Transverse colon (tissue), 4 donors: ENCODE measurements at regions not wholly inside any gene's neighbourhood (a gene's known extent, or its start where the extent isn't known, plus 50 kb on each side); places are given as distances from the start of the nearest gene placed in this dataset.

Experiments
- DNase-seq: peaks from one replicate; pipeline ENCODE4 v3.0.0-alpha.2; 2019
- H3K27ac ChIP-seq, 4 donors: fragments of 200-600 bp; sonication (generic); 2 replicates each; pipeline ENCODE4 v1.5.1; 2016 to 2018; ENCODE audit warnings: inconsistent platforms in 4 of 4
- H3K27me3 ChIP-seq: fragments of 200-600 bp; sonication (generic); 2 replicates; pipeline ENCODE4 v1.5.1; 2017; ENCODE audit warnings: inconsistent platforms
- H3K36me3 ChIP-seq, 4 donors: fragments of 200-600 bp; sonication (generic); 2 replicates each; pipeline ENCODE4 v1.5.1; 2017 to 2019; ENCODE audit warnings: inconsistent platforms in 4 of 4
- H3K4me1 ChIP-seq, 4 donors: fragments of 200-600 bp; sonication (generic); 2 replicates each; pipeline ENCODE4 v1.5.1; 2017 to 2020; ENCODE audit warnings: inconsistent platforms in 4 of 4
- H3K4me3 ChIP-seq, 4 donors: fragments of 200-600 bp; sonication (generic); 1 replicate in 1 of 4; 2 replicates in 3 of 4; pipeline versions ENCODE4 v1.5.1 to v1.6.1; 2017 to 2019; ENCODE audit warnings: inconsistent platforms in 4 of 4
- H3K9me3 ChIP-seq, 2 donors: fragments of 200-600 bp; sonication (generic); 2 replicates each; pipeline ENCODE4 v1.5.1; 2017 to 2019; ENCODE audit warnings: inconsistent platforms in 2 of 2
- EP300 ChIP-seq: sonication (generic); formaldehyde crosslinking; IDR thresholded peaks from one replicate; pipeline ENCODE4 v1.6.1; 2017; ENCODE audit warnings: antibody characterized with exemption, low read depth
- POLR2A ChIP-seq: fragments of 450-650 bp; IDR thresholded peaks from one replicate; pipeline ENCODE4 v1.6.1; 2016; ENCODE audit warnings: antibody characterized with exemption, mild to moderate bottlenecking, moderate library complexity
- POLR2AphosphoS5 ChIP-seq, 3 donors: sonication (generic); formaldehyde crosslinking; IDR thresholded peaks; one replicate each; pipeline ENCODE4 v1.6.1; 2016; ENCODE audit warnings: antibody characterized with exemption in 3 of 3
- WGBS, 2 donors: methylation state at CpG; one replicate each; pipeline ENCODE4 v1.1.5; 2018; ENCODE audit warnings: low coverage in 1 of 2; 5-methylcytosine and 5-hydroxymethylcytosine counted together
- in situ Hi-C, 4 donors: fragments of 200-750 bp; cut with MboI; loops; one replicate each; pipeline versions ENCODE4 v1.15.0 to v1.15.1; 2017; ENCODE audit warnings: low sequenced_read_pairs in 3 of 4, low pct_ligation_motif_present in 1 of 4, low pct_unique_long_range_greater_than_20kb in 1 of 4
- intact Hi-C: fragments of 100-400 bp; cut with DNase I; formaldehyde crosslinking; loops from one replicate; pipeline ENCODE4 v1.15.1; 2023; ENCODE audit warnings: low total_unique reads
- TF ChIP-seq, protein P1 (sequence below), 5 experiments: fragments of 200-600 bp in 3 of 5; fragments of 450-650 bp in 2 of 5; sonication (generic) in 3 of 5; IDR thresholded peaks; 1 replicate in 2 of 5; 2 replicates in 3 of 5; pipeline ENCODE4 v1.5.1; 2016 to 2017; ENCODE audit warnings: antibody characterized with exemption in 5 of 5, inconsistent platforms in 3 of 5, mild to moderate bottlenecking in 2 of 5, moderate library complexity in 1 of 5

DNA sequence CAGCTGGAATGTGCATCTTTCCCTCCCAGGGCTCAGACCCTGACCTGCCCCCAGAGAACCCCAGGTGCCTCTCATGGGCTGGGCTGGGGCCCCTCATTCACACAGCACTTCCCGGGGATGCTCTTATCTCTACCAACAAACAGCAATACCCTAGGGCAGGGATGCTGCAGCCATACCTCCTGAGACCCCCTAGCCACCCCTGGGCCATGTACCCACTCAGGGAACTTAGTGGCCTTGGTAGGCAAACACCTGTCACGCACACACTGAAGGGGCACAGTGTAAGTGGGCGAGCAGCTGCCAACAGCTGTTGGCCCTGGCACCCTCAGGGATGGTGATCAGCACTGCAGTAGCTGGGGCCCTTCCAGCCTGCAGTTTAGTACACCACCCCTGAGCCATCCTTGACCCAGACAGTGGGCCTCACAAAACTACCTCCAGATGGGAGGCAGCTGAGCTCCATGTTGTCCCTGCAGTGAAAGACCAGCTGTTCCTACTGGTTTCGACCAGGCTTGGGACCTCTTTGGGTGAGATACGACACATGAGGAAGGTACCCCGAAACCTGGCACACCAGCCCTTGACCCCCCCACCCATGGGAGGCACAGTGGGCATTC is 1723.6 kb downstream of the TP53TG3F start:
- 68% methylated on average over 6 of the region's 6 CpGs; no CpG with 5 or more reads in 1 of the 2 donors for WGBS, 2 donors
- H3K9me3 ChIP-seq: no peaks in the 10 kb centered on the region
- H3K36me3 ChIP-seq: no peaks in the 10 kb centered on the region
- H3K4me3 ChIP-seq: no peak overlapping the region
- intact Hi-C loops (no loop called here), in situ Hi-C loops (no loop called here)
- no peaks in the 10 kb centered on the region for H3K4me1 ChIP-seq
- H3K27me3 ChIP-seq: no peaks in the 10 kb centered on the region
- no peak for TF ChIP-seq POLR2A
- TF ChIP-seq EP300: no peak
- no peak for TF ChIP-seq POLR2AphosphoS5 (IDR thresholded peaks at IDR 0.05)
- TF ChIP-seq, protein P1, sequence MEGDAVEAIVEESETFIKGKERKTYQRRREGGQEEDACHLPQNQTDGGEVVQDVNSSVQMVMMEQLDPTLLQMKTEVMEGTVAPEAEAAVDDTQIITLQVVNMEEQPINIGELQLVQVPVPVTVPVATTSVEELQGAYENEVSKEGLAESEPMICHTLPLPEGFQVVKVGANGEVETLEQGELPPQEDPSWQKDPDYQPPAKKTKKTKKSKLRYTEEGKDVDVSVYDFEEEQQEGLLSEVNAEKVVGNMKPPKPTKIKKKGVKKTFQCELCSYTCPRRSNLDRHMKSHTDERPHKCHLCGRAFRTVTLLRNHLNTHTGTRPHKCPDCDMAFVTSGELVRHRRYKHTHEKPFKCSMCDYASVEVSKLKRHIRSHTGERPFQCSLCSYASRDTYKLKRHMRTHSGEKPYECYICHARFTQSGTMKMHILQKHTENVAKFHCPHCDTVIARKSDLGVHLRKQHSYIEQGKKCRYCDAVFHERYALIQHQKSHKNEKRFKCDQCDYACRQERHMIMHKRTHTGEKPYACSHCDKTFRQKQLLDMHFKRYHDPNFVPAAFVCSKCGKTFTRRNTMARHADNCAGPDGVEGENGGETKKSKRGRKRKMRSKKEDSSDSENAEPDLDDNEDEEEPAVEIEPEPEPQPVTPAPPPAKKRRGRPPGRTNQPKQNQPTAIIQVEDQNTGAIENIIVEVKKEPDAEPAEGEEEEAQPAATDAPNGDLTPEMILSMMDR (IDR thresholded peaks at IDR 0.05): no peak
- no peak for DNase-seq
- H3K27ac ChIP-seq: no peak overlapping the region

DNA sequence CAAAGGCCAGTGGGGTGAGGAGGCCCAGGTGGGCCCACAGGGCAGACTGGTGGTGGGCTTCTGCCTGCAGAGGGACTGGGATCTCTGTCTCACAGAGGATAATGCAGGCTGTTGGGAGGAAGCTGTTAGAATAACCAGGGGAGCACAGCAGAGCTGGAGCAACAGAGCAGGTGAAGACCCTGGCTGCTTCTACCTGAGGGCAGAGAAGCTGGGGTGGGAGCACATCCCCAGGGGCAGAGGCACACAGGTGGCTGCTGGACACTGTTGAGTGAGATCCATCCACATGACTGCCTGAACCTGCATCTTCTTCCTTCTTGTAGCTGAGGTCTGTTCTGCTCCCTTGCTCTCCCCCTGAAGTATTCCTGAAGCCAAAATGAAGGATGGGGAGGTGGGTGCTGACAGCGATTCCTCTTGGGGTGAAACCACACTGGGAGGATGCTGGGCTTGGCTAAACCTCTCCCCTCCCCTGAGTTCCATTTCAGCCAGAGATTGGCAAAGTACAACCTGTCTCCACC is 1725.0 kb downstream of the TP53TG3F start:
- in situ Hi-C loops (no loop called here), intact Hi-C loops (no loop called here)
- 50% methylated on average over 1 of the region's 1 CpG; no CpG with 5 or more reads in 1 of the 2 donors for WGBS, 2 donors
- TF ChIP-seq EP300 (no peak), POLR2A (no peak), POLR2AphosphoS5 (IDR thresholded peaks at IDR 0.05) (no peak)
- TF ChIP-seq, protein P1 (IDR thresholded peaks at IDR 0.05): no peak
- Histone ChIP-seq H3K36me3 (no peaks in the 10 kb centered on the region), H3K9me3 (no peaks in the 10 kb centered on the region), H3K4me3 (no peak overlapping the region), H3K27me3 (no peaks in the 10 kb centered on the region), H3K4me1 (no peaks in the 10 kb centered on the region), H3K27ac (no peak overlapping the region)
- no peak for DNase-seq

DNA sequence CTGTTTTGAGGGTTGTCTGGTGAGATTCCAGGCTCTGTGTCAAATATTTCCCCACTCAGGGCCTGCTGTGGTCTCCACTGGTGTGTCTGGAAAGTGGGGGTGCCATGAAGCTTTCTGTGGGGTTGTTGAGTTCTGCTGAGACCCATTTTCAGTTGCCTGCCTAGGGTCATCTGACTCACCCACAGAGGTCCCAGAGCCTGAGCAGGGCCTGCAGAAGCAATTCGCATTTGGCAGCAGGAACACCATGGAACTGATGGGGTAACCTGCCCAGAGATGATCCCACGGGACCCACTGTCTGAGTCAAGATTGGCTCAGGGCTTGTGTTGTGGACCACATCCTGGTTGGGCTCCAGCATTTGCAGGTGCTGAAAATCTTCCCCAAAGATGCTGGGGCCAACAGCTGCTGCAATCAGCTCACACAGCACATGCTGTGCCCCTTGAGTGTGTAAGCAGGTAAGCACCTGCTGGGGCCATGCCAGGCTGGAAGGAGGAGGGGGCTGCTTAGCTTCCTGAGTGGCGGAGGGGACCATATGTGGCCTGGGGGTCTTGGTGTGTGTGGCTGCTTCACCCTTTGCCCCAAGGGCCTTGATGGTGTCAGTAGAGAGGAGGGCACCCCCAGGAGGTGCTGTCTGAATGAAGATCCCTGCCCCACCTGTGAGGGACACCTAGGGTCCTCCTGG is 1726.1 kb downstream of the TP53TG3F start:
- WGBS, 2 donors: 68% methylated on average over 3 of the region's 3 CpGs; no CpG with 5 or more reads in 1 of the 2 donors
- TF ChIP-seq POLR2A (no peak), EP300 (no peak), POLR2AphosphoS5 (IDR thresholded peaks at IDR 0.05) (no peak)
- TF ChIP-seq, protein P1 (IDR thresholded peaks at IDR 0.05): no peak
- in situ Hi-C loops (no loop called here), intact Hi-C loops (no loop called here)
- no peak for DNase-seq
- Histone ChIP-seq H3K27ac (no peak overlapping the region), H3K36me3 (no peaks in the 10 kb centered on the region), H3K4me3 (no peak overlapping the region), H3K4me1 (no peaks in the 10 kb centered on the region), H3K9me3 (no peaks in the 10 kb centered on the region), H3K27me3 (no peaks in the 10 kb centered on the region)

DNA sequence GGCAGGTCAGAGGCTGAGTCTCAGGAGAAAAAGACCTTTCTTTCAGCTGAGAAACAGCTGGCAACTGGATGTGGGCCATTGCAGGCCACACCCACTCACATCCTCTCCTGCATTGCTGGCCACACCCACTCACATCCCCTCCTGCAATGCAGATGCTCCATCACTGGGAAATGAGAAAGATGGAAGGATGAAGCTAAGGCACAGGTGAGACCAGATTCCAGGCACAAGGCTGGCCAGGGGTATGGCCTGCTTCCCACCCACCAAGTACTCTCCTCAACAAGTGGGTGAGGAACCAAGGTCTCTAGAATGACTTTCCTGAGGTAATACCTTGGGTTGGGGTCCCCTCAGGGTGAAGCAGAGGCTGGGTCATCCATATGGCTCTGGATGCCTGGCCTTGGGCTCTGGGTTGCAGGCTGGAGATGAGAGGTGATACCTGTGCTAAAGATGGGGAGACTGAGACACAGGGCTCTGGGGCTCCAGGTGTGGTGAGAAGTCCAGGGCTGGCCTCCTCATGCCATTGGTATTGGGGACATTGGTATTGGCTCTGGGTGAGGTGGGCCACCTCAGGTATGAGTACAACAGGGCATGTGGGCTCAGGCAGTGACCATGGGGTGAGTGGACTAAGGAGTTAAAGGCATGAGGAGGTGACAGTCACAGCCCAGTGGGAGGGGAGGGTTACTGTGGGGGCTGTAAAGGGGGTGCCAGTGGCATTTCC is 1726.8 kb downstream of the TP53TG3F start:
- in situ Hi-C loops: no loop called here

More for the DNA sequence above, 1726.8 kb downstream of the TP53TG3F start:
- Histone ChIP-seq H3K27ac (no peak overlapping the region), H3K27me3 (no peaks in the 10 kb centered on the region), H3K4me1 (no peaks in the 10 kb centered on the region), H3K9me3 (no peaks in the 10 kb centered on the region), H3K4me3 (no peak overlapping the region), H3K36me3 (no peaks in the 10 kb centered on the region)
- no peak for DNase-seq
- no peak for TF ChIP-seq EP300
- TF ChIP-seq, protein P1 (IDR thresholded peaks at IDR 0.05): no peak
- intact Hi-C loops: no loop called here
